ENCODE measurements at regions not wholly inside any gene's neighbourhood (a gene's known extent, or its start where the extent isn't known, plus 50 kb on each side); places are given as distances from the start of the nearest gene placed in this dataset.

DNA sequence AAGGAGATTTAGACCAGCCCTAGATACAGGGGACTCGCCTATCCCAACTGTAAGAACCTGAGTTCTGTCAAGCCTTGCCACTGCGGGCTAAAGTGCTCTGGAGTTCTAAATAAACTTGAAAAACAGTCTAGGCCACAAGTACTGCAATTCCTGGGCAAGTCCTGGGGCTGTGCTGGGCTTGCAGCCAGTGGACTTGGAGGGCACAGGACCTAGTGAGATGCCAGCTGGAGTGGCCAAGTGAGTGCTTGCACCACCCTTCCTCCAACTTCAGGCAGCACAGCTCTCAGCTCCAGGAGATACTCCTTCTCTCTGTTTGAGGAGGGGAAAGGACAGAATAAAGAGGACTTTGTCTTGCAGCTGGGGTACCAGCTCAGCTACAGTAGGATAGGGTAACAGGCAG is 307.6 kb upstream of the FBXO33 start:
- POLR2A ChIA-PET: no interaction called here
- FAIRE-seq (no peak), DNase-seq (ENCODE audit: low read depth in 1 of 2, low spot score in 1 of 2) (no peak), ATAC-seq (no peak)
- Histone ChIP-seq H3K4me3 (no peak overlapping the region), H3K27ac (no peak overlapping the region), H3K9me3 (no peaks in the 10 kb centered on the region), H3K4me1 (no peaks in the 10 kb centered on the region), H3K4me2 (no peak overlapping the region)
- CTCF ChIA-PET: no interaction called here
- no peak for TF ChIP-seq RARB (CRISPR knock-in tag; IDR thresholded peaks at IDR 0.05)
- TF ChIP-seq, protein P1, sequence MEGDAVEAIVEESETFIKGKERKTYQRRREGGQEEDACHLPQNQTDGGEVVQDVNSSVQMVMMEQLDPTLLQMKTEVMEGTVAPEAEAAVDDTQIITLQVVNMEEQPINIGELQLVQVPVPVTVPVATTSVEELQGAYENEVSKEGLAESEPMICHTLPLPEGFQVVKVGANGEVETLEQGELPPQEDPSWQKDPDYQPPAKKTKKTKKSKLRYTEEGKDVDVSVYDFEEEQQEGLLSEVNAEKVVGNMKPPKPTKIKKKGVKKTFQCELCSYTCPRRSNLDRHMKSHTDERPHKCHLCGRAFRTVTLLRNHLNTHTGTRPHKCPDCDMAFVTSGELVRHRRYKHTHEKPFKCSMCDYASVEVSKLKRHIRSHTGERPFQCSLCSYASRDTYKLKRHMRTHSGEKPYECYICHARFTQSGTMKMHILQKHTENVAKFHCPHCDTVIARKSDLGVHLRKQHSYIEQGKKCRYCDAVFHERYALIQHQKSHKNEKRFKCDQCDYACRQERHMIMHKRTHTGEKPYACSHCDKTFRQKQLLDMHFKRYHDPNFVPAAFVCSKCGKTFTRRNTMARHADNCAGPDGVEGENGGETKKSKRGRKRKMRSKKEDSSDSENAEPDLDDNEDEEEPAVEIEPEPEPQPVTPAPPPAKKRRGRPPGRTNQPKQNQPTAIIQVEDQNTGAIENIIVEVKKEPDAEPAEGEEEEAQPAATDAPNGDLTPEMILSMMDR (IDR thresholded peaks at IDR 0.05): no peak
- WGBS (ENCODE audit: missing lambda C conversion rate): 6% methylated on average over 2 of the region's 2 CpGs

- no peak for FAIRE-seq
- TF ChIP-seq ZSCAN20 (CRISPR knock-in tag; IDR thresholded peaks at IDR 0.05) (no peak), MYC (IDR thresholded peaks at IDR 0.05; ENCODE audit: borderline replicate concordance, low read length) (no peak), MAFK (IDR thresholded peaks at IDR 0.05; ENCODE audit: partially characterized antibody) (no peak), JUN (IDR thresholded peaks at IDR 0.05) (no peak), HOXA7 (CRISPR knock-in tag; IDR thresholded peaks at IDR 0.05) (no peak)
- TF ChIP-seq, protein P2, sequence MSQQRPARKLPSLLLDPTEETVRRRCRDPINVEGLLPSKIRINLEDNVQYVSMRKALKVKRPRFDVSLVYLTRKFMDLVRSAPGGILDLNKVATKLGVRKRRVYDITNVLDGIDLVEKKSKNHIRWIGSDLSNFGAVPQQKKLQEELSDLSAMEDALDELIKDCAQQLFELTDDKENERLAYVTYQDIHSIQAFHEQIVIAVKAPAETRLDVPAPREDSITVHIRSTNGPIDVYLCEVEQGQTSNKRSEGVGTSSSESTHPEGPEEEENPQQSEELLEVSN (IDR thresholded peaks at IDR 0.05; ENCODE audit: borderline replicate concordance, low read depth): no peak
- CTCF ChIA-PET: no interaction called here
These were observed 302.1 kb upstream of the FBXO33 start for GRCh38 chr14:39734306-39734705.

DNA sequence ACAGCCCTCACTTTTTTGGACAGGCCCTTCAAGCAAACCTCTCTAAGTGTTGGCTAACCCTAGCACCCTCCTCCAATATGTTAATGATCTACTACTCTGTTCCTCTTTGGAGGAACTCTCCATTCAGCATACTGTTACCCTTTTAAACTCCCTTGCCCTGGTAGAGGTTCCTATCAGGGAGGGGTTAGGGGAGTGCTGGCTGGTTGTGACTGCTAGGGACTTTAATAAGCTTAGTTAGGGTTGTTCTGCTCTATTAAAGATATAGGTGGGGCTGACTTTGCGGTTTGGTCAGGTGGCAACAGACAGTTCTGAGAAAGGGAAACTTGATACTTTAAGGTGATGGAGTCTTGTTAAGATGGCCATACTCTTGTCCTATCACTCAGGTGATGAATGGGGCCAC is 301.5 kb upstream of the FBXO33 start:
- TF ChIP-seq FOSL2 (IDR thresholded peaks at IDR 0.05): no peak
- no peak for TF ChIP-seq FOSL2 (CRISPR knock-in tag; IDR thresholded peaks at IDR 0.05)
- no peak for TF ChIP-seq HMGXB4 (CRISPR knock-in tag; IDR thresholded peaks at IDR 0.05; ENCODE audit: borderline replicate concordance)
- TF ChIP-seq, protein P3, sequence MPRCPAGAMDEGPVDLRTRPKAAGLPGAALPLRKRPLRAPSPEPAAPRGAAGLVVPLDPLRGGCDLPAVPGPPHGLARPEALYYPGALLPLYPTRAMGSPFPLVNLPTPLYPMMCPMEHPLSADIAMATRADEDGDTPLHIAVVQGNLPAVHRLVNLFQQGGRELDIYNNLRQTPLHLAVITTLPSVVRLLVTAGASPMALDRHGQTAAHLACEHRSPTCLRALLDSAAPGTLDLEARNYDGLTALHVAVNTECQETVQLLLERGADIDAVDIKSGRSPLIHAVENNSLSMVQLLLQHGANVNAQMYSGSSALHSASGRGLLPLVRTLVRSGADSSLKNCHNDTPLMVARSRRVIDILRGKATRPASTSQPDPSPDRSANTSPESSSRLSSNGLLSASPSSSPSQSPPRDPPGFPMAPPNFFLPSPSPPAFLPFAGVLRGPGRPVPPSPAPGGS (IDR thresholded peaks at IDR 0.05): no peak
- no peak for TF ChIP-seq RNF2 (IDR thresholded peaks at IDR 0.05; ENCODE audit: borderline replicate concordance, low read depth)
- TF ChIP-seq ZNF302 (CRISPR knock-in tag; IDR thresholded peaks at IDR 0.05): no peak
- no peak for TF ChIP-seq POLR2AphosphoS2 (conservative IDR thresholded peaks at IDR 0.05; ENCODE audit: low read length)
- TF ChIP-seq ESRRA (IDR thresholded peaks at IDR 0.05; ENCODE audit: borderline replicate concordance, low read length): no peak
- no peak for TF ChIP-seq HOXB13 (CRISPR knock-in tag; IDR thresholded peaks at IDR 0.05; ENCODE audit: low read depth)
- no peak for TF ChIP-seq HES2 (IDR thresholded peaks at IDR 0.05)
- TF ChIP-seq EHF (CRISPR knock-in tag; IDR thresholded peaks at IDR 0.05): no peak
- TF ChIP-seq, protein P4, sequence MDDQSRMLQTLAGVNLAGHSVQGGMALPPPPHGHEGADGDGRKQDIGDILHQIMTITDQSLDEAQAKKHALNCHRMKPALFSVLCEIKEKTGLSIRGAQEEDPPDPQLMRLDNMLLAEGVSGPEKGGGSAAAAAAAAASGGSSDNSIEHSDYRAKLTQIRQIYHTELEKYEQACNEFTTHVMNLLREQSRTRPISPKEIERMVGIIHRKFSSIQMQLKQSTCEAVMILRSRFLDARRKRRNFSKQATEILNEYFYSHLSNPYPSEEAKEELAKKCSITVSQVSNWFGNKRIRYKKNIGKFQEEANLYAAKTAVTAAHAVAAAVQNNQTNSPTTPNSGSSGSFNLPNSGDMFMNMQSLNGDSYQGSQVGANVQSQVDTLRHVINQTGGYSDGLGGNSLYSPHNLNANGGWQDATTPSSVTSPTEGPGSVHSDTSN (IDR thresholded peaks at IDR 0.05): no peak
- TF ChIP-seq, protein P2 (IDR thresholded peaks at IDR 0.05; ENCODE audit: borderline replicate concordance, low read depth): no peak
- TF ChIP-seq, protein P5, sequence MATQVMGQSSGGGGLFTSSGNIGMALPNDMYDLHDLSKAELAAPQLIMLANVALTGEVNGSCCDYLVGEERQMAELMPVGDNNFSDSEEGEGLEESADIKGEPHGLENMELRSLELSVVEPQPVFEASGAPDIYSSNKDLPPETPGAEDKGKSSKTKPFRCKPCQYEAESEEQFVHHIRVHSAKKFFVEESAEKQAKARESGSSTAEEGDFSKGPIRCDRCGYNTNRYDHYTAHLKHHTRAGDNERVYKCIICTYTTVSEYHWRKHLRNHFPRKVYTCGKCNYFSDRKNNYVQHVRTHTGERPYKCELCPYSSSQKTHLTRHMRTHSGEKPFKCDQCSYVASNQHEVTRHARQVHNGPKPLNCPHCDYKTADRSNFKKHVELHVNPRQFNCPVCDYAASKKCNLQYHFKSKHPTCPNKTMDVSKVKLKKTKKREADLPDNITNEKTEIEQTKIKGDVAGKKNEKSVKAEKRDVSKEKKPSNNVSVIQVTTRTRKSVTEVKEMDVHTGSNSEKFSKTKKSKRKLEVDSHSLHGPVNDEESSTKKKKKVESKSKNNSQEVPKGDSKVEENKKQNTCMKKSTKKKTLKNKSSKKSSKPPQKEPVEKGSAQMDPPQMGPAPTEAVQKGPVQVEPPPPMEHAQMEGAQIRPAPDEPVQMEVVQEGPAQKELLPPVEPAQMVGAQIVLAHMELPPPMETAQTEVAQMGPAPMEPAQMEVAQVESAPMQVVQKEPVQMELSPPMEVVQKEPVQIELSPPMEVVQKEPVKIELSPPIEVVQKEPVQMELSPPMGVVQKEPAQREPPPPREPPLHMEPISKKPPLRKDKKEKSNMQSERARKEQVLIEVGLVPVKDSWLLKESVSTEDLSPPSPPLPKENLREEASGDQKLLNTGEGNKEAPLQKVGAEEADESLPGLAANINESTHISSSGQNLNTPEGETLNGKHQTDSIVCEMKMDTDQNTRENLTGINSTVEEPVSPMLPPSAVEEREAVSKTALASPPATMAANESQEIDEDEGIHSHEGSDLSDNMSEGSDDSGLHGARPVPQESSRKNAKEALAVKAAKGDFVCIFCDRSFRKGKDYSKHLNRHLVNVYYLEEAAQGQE (IDR thresholded peaks at IDR 0.05): no peak
- no peaks in the 10 kb centered on the region for H3K4me1 ChIP-seq
- H3K4me3 ChIP-seq: no peak overlapping the region
- ATAC-seq (no peak), FAIRE-seq (no peak), DNase-seq (ENCODE audit: low read depth in 1 of 2, low spot score in 1 of 2) (no peak)
- ChIA-PET POLR2A (no interaction called here), CTCF (no interaction called here)
- H3K27ac ChIP-seq: no peak overlapping the region
- 17% methylated on average over 1 of the region's 1 CpG for WGBS (ENCODE audit: missing lambda C conversion rate)
- no peak overlapping the region for H3K4me2 ChIP-seq
- H3K9me3 ChIP-seq: no peaks in the 10 kb centered on the region

More at GRCh38 chr14:39734306-39734705, 302.1 kb upstream of the FBXO33 start:
- Histone ChIP-seq H3K9me3 (no peaks in the 10 kb centered on the region), H3K4me1 (no peaks in the 10 kb centered on the region), H3K4me2 (no peak overlapping the region), H3K4me3 (no peak overlapping the region), H3K27ac (no peak overlapping the region)
- DNase-seq (ENCODE audit: low read depth in 1 of 2, low spot score in 1 of 2): no peak
- POLR2A ChIA-PET: no interaction called here
- ATAC-seq: no peak

Data from A549 (cell line).